Left lung (tissue), 4 donors: ENCODE measurements at regions not wholly inside any gene's neighbourhood (a gene's known extent, or its start where the extent isn't known, plus 50 kb on each side); places are given as distances from the start of the nearest gene placed in this dataset.

Source experiments
- ATAC-seq: fragments of 200-7000 bp; cut with Tn5 transposase; one replicate; pipeline ENCODE4 v1.9.1; 2020; ENCODE audit warnings: moderate library complexity
- DNase-seq, 4 donors: peaks; one replicate each; pipeline ENCODE4 v3.0.0-alpha.2; 2013 to 2020
- H3K27ac ChIP-seq, 2 donors: fragments of 200-600 bp; sonication (generic) in 1 of 2; one replicate each; pipeline versions ENCODE4 v1.5.0 to v1.8.0; 2020 to 2021
- H3K27me3 ChIP-seq, 2 donors: fragments of 200-600 bp; sonication (generic) in 1 of 2; one replicate each; pipeline versions ENCODE4 v1.5.0 to v1.8.0; 2020 to 2021
- H3K36me3 ChIP-seq, 2 donors: fragments of 200-600 bp; sonication (generic) in 1 of 2; one replicate each; pipeline versions ENCODE4 v1.5.0 to v1.8.0; 2020 to 2021
- H3K4me1 ChIP-seq, 2 donors: fragments of 200-600 bp; one replicate each; pipeline ENCODE4 v1.8.0; 2021
- H3K4me3 ChIP-seq, 2 donors: fragments of 200-600 bp; sonication (generic) in 1 of 2; one replicate each; pipeline versions ENCODE4 v1.5.0 to v1.8.0; 2020 to 2021; ENCODE audit warnings: mild to moderate bottlenecking in 1 of 2
- H3K9me3 ChIP-seq, 2 donors: fragments of 200-600 bp; sonication (generic) in 1 of 2; one replicate each; pipeline versions ENCODE4 v1.5.0 to v1.8.0; 2020 to 2021
- intact Hi-C, 2 donors: fragments of 100-400 bp; cut with DNase I; formaldehyde crosslinking; loops; one replicate each; pipeline versions ENCODE4 v1.11.2 to v1.14.2; 2022
- TF ChIP-seq, protein P1 (sequence below), 2 donors: fragments of 200-600 bp; sonication (generic) in 1 of 2; IDR thresholded peaks; one replicate each; pipeline versions ENCODE4 v1.5.0 to v1.8.0; 2021; ENCODE audit warnings: antibody characterized with exemption in 2 of 2
- donor health status: DM: no; HTN: yes; CAD: no.
- donor health status: DM: no; HTN: no; CAD: no.

DNA sequence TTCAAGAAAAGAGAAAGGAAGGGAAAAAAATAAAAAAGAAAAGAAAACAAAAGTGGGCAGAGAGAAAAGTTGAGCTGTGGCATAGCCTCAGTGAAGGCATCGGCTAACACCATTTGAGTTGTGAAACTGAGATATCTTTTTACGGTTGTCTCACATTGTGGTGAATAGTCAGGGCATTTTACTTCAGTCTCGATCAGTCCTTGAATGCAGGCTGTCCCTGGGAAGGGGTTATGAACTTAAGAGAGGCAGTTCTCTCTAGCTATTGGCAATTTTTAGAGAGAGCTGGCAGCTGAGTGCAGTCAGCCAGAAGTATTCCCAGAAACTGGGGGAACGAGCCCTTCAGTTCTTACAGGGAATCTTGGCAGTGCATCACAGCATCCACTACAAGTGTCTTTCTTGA is 93.5 kb upstream of the SLC6A14 start:
- no peak overlapping the region for H3K27ac ChIP-seq
- peak; percentile 23 for ATAC-seq
- intact Hi-C loops, result no loop called here
- H3K9me3 ChIP-seq, result no peaks in the 10 kb centered on the region
- TF ChIP-seq, protein P1, sequence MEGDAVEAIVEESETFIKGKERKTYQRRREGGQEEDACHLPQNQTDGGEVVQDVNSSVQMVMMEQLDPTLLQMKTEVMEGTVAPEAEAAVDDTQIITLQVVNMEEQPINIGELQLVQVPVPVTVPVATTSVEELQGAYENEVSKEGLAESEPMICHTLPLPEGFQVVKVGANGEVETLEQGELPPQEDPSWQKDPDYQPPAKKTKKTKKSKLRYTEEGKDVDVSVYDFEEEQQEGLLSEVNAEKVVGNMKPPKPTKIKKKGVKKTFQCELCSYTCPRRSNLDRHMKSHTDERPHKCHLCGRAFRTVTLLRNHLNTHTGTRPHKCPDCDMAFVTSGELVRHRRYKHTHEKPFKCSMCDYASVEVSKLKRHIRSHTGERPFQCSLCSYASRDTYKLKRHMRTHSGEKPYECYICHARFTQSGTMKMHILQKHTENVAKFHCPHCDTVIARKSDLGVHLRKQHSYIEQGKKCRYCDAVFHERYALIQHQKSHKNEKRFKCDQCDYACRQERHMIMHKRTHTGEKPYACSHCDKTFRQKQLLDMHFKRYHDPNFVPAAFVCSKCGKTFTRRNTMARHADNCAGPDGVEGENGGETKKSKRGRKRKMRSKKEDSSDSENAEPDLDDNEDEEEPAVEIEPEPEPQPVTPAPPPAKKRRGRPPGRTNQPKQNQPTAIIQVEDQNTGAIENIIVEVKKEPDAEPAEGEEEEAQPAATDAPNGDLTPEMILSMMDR (IDR thresholded peaks at IDR 0.05), result no peak
- H3K4me3 ChIP-seq, result no peak overlapping the region
- H3K36me3 ChIP-seq, result no peaks in the 10 kb centered on the region
- no peaks in the 10 kb centered on the region for H3K27me3 ChIP-seq
- no peak for DNase-seq
- no peaks in the 10 kb centered on the region for H3K4me1 ChIP-seq

DNA sequence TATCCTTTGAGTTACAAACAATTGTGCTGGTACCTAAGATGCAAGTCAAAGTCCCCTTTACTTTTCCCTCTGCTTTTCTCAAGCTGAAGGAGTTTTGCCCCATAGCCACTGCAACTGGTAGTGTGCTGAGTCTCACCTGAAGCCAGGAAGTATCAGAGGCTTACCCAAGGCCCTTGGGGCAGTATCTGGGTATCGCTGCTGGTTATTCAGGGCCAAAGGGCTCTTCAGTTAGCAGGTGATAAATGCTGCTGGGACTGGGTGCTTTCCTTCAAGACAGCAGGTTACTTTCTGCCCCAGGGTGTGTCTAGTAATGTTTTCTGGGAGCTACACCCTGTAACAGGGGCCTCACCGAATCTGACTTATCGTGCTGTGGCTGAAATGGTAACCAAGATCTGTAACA is 90.4 kb upstream of the SLC6A14 start:
- no peaks in the 10 kb centered on the region for H3K27me3 ChIP-seq
- TF ChIP-seq, protein P1 (IDR thresholded peaks at IDR 0.05), result no peak
- H3K27ac ChIP-seq, result no peak overlapping the region
- H3K36me3 ChIP-seq, result no peaks in the 10 kb centered on the region
- H3K4me3 ChIP-seq, result no peak overlapping the region
- DNase-seq (no peak), ATAC-seq (no peak)
- no peaks in the 10 kb centered on the region for H3K9me3 ChIP-seq
- intact Hi-C loops, result no loop called here
- no peaks in the 10 kb centered on the region for H3K4me1 ChIP-seq

DNA sequence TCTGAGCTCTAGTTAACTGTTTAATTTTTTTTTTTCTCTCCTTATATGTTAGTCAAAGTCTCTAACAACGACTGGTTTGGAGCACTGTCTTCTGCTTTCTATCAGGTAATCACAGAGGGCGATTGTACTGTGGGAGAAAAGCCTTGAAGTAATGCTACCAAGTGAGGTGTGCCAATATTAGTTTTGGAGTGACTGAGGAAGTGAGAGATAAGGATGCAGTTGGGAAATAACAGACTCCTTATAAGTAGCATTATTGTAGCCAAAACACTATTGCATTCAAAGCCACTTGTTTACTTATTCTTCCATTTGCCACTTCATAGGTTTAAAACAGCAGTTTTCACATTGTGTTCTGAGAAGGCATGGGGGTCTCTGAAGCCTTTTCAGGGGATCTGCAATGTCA is 79.1 kb upstream of the SLC6A14 start:
- Histone ChIP-seq H3K27ac (no peak overlapping the region), H3K4me3 (no peak overlapping the region), H3K9me3 (no peaks in the 10 kb centered on the region), H3K27me3 (no peaks in the 10 kb centered on the region), H3K36me3 (no peaks in the 10 kb centered on the region), H3K4me1 (no peaks in the 10 kb centered on the region)
- ATAC-seq (no peak), DNase-seq (peak in 1 of 4 donors; percentile 12)
- TF ChIP-seq, protein P1 (IDR thresholded peaks at IDR 0.05), result no peak
- intact Hi-C loops, result no loop called here

DNA sequence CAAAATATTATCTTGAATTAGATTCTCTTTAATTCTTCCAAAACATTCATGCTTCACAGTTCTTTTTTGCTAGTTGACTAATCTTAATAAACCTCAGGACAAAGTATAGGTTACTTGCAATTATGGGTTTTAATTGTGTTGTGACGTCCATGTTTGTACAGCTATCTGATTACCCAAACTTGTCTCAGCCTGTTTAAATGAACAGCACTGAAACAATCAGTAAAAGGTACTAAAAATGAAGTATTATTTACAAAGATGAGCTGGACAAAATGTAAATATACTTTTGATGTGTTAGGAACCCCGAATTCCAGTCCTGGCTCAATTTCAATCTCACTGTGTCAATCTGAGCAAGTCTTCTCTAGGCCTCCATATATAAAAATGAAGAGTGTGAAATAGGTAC is 57.4 kb upstream of the SLC6A14 start:
- DNase-seq (no peak), ATAC-seq (no peak)
- Histone ChIP-seq H3K9me3 (no peaks in the 10 kb centered on the region), H3K4me1 (no peaks in the 10 kb centered on the region), H3K27me3 (peaks cover 0 to 5% of the 10 kb centered on the region in 2 donors), H3K4me3 (no peak overlapping the region), H3K36me3 (no peaks in the 10 kb centered on the region), H3K27ac (no peak overlapping the region)
- TF ChIP-seq, protein P1 (IDR thresholded peaks at IDR 0.05), result no peak
- intact Hi-C loops, result no loop called here

DNA sequence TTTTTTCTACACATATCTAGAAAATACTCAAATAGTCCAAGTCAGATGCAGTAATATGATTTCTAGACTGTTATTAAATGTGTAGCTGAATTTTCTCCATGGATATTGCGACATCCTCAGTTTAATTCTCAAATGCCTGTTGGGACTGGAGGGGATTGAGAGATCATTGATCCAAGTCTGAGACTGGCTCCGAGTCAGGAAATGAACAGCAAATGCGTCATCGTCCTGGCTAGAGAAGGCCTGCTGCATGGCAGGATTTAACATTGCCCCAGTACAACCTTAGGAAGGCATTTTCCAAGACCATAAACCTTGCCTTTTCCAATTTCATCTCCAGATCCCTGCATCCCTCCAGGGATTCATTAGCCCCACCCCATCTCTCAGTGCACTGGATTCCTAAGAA is 56.6 kb upstream of the SLC6A14 start:
- DNase-seq (peak in 1 of 4 donors; percentile 12), ATAC-seq (no peak)
- H3K36me3 ChIP-seq, result no peaks in the 10 kb centered on the region
- no peaks in the 10 kb centered on the region for H3K9me3 ChIP-seq
- TF ChIP-seq, protein P1 (IDR thresholded peaks at IDR 0.05), result no peak
- no peak overlapping the region for H3K4me3 ChIP-seq
- intact Hi-C loops, result no loop called here
- H3K4me1 ChIP-seq, result no peaks in the 10 kb centered on the region
- peaks cover 0 to 4% of the 10 kb centered on the region in 2 donors for H3K27me3 ChIP-seq
- no peak overlapping the region for H3K27ac ChIP-seq
